Type B pancreatic cell (in vitro differentiated cells): ENCODE measurements at regions not wholly inside any gene's neighbourhood (a gene's known extent, or its start where the extent isn't known, plus 50 kb on each side); places are given as distances from the start of the nearest gene placed in this dataset.

ENCODE experiments used
- DNase-seq: peaks from one replicate; pipeline ENCODE4 v3.0.0; 2021; ENCODE audit warnings: mixed read lengths; ENCODE audit not compliant: unreplicated experiment; ENCODE audit errors: extremely low spot score
- H3K27ac Mint-ChIP-seq: 2 replicates; pipeline ENCODE4 v1.8.0; 2021; ENCODE audit warnings: mild to moderate bottlenecking, mixed read lengths
- H3K27me3 Mint-ChIP-seq: 2 replicates; pipeline ENCODE4 v1.8.0; 2021; ENCODE audit warnings: mixed read lengths
- H3K36me3 Mint-ChIP-seq: 2 replicates; pipeline ENCODE4 v1.8.0; 2021; ENCODE audit warnings: mixed read lengths
- H3K4me1 Mint-ChIP-seq: one replicate; pipeline ENCODE4 v1.8.0; 2021; ENCODE audit warnings: mixed read lengths; ENCODE audit not compliant: unreplicated experiment
- H3K4me3 Mint-ChIP-seq: 2 replicates; pipeline ENCODE4 v1.8.0; 2021; ENCODE audit warnings: mild to moderate bottlenecking, mixed read lengths
- H3K9me3 Mint-ChIP-seq: 2 replicates; pipeline ENCODE4 v1.8.0; 2021; ENCODE audit warnings: mixed read lengths
- TF ChIP-seq, protein P1 (sequence below): fragments of 200-600 bp; sonication (generic); conservative IDR thresholded peaks from 2 replicates; pipeline ENCODE4 v1.5.0; 2021; ENCODE audit warnings: antibody characterized with exemption, mild to moderate bottlenecking

DNA sequence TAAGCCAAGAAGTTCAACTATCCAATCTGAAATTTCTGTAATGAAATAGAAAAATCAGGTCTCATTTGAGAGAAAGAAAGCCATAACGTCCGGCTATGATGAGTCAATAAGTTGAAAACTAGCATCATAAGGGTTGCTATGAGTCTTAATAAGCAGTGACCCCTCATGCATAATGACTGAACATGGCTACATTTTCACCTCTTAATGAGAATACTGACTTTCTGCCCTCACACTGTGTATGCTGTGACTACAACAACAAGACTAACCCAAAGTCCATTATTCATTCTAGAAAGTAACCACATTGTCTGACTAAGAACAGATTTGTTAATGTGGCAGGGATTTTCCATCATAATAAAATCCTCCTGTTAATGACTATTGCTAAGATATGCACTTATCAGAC, 884.0 kb upstream of the CADM2 start:
- no peaks in the 10 kb centered on the region for H3K9me3 Mint-ChIP-seq
- H3K4me1 Mint-ChIP-seq: peaks cover 5% of the 10 kb centered on the region
- H3K4me3 Mint-ChIP-seq: no peak overlapping the region
- no peaks in the 10 kb centered on the region for H3K27me3 Mint-ChIP-seq
- TF ChIP-seq, protein P1, sequence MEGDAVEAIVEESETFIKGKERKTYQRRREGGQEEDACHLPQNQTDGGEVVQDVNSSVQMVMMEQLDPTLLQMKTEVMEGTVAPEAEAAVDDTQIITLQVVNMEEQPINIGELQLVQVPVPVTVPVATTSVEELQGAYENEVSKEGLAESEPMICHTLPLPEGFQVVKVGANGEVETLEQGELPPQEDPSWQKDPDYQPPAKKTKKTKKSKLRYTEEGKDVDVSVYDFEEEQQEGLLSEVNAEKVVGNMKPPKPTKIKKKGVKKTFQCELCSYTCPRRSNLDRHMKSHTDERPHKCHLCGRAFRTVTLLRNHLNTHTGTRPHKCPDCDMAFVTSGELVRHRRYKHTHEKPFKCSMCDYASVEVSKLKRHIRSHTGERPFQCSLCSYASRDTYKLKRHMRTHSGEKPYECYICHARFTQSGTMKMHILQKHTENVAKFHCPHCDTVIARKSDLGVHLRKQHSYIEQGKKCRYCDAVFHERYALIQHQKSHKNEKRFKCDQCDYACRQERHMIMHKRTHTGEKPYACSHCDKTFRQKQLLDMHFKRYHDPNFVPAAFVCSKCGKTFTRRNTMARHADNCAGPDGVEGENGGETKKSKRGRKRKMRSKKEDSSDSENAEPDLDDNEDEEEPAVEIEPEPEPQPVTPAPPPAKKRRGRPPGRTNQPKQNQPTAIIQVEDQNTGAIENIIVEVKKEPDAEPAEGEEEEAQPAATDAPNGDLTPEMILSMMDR: no peak
- DNase-seq: no peak
- H3K27ac Mint-ChIP-seq: no peak overlapping the region
- no peaks in the 10 kb centered on the region for H3K36me3 Mint-ChIP-seq

DNA sequence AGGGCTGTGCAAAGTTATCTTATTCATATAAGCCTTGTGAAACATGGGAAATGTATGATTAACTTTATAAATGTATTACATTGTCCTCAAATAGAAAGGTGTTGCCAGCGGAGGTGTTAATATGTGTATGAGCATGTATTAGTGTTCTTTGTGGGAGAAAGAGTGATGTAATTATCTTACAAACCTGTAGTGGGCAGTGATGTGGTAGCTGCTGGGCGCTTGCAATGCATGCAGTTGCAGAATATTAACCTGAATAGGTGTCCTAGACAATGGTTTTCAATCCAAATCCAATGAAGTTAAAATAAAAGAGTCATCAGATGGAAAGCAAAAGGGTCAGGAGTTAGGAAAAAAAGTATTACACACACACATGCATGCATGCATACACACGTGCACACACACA, 881.3 kb upstream of the CADM2 start:
- Mint-ChIP-seq H3K36me3 (no peaks in the 10 kb centered on the region), H3K4me1 (peaks cover 5% of the 10 kb centered on the region), H3K27ac (no peak overlapping the region), H3K27me3 (no peaks in the 10 kb centered on the region), H3K9me3 (no peaks in the 10 kb centered on the region), H3K4me3 (no peak overlapping the region)
- DNase-seq: no peak
- TF ChIP-seq, protein P1: peak; percentile 62

DNA sequence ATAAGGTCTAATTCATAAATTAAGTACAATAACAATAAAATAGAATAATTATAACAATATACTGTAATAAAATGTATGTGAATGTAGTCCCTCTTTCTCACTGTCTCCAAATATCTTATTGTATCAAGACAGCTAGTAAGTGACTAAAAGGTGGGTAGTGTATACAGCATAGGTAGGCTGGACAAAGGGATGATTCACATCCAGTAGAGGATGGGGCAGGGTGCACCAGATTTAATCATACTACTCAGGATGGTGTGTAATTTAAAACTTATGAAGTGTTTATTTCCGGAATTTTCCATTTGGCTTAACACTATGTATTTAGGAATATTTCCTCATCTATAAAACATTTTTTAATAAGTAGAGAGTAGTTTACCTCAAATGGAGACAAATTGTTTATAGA, 876.1 kb upstream of the CADM2 start:
- no peak overlapping the region for H3K4me3 Mint-ChIP-seq
- TF ChIP-seq, protein P1: no peak
- no peak for DNase-seq
- H3K27me3 Mint-ChIP-seq: no peaks in the 10 kb centered on the region
- H3K4me1 Mint-ChIP-seq: no peaks in the 10 kb centered on the region
- H3K36me3 Mint-ChIP-seq: no peaks in the 10 kb centered on the region
- no peaks in the 10 kb centered on the region for H3K9me3 Mint-ChIP-seq
- no peak overlapping the region for H3K27ac Mint-ChIP-seq

DNA sequence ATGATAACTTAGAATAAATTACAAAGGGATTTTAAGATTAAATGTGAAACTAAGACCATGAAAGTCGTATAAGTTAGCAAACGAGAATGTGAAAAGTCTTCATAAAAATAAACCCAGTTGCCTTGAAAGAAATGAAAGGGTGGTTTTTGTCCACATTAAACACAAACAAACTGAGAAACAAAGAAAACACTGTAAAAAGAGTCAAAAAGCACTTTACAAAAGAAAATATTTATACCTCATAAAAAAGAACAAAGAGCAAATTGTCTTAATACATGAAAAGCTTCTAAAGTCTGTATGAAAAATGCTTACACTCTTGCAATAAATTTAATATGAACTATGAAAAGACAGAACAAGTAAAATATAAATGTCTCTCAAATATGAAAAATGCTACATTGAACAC, 865.9 kb upstream of the CADM2 start:
- no peaks in the 10 kb centered on the region for H3K36me3 Mint-ChIP-seq
- no peak overlapping the region for H3K4me3 Mint-ChIP-seq
- H3K9me3 Mint-ChIP-seq: no peaks in the 10 kb centered on the region
- no peaks in the 10 kb centered on the region for H3K27me3 Mint-ChIP-seq
- TF ChIP-seq, protein P1: no peak
- no peak overlapping the region for H3K27ac Mint-ChIP-seq
- H3K4me1 Mint-ChIP-seq: no peaks in the 10 kb centered on the region
- DNase-seq: no peak

DNA sequence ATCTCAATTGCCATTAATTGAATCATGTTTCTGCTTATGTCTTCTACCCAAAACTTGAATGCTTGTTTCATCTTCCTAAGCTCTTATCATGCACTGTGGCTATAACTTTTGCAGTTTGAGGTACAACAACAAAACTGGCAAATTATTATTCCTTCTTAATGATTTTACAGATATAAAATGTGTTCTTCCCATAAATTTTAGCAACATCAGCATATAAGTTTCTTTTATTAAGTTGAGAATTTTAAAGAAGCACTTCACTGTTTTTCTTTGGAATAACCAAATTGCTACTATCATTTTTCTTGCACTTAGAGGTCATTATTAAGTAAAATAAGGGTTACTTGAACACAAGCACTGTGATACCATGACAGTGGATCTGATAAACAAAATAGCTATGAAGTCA, 862.6 kb upstream of the CADM2 start:
- TF ChIP-seq, protein P1: no peak
- Mint-ChIP-seq H3K27me3 (no peaks in the 10 kb centered on the region), H3K36me3 (no peaks in the 10 kb centered on the region), H3K4me1 (no peaks in the 10 kb centered on the region), H3K9me3 (no peaks in the 10 kb centered on the region), H3K27ac (no peak overlapping the region), H3K4me3 (no peak overlapping the region)
- no peak for DNase-seq

DNA sequence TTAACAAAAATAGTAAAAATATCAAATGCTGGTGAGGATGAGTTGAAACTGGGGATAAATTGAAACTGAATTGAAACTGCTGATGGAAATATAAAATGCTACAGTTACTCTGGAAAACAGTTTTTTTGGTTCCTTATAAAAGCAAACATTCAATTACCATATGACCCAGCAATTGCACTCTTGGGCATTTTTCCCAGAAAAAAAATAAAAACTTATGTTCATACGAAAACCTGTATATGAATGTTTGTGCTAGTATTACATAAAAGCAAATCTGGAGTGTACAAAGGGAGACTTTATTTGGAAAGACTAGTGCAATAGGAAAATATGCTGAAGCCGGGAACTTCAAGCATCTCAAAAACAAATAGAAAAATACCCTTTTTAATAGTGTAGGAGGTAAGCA, 857.9 kb upstream of the CADM2 start:
- H3K4me3 Mint-ChIP-seq: no peak overlapping the region
- H3K27ac Mint-ChIP-seq: no peak overlapping the region
- H3K36me3 Mint-ChIP-seq: no peaks in the 10 kb centered on the region
- H3K27me3 Mint-ChIP-seq: no peaks in the 10 kb centered on the region
- no peak for DNase-seq
- TF ChIP-seq, protein P1: no peak
- no peaks in the 10 kb centered on the region for H3K9me3 Mint-ChIP-seq
- no peaks in the 10 kb centered on the region for H3K4me1 Mint-ChIP-seq
